ENCODE measurements at regions not wholly inside any gene's neighbourhood (a gene's known extent, or its start where the extent isn't known, plus 50 kb on each side); places are given as distances from the start of the nearest gene placed in this dataset.

DNA sequence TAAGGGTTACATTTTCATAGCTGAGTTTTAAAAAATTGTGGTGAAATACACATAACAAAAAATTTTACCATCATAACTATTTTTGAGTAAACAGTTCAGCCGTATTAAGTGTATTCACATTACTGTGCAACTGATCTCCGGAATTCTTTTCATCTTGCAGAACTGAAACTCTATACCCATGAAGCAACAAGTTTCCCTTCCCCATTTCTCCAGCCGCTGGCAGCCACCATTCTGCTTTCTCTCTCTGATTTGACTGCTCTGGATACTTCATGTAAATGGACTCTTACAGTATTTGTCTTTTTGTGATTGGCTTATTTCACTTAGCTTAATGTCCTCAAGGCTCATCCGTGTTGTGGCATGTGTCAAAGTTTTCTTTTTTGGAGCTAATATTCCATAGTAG lies 341.6 kb downstream of the QKI start:
- no peaks in the 10 kb centered on the region for H3K9me2 ChIP-seq (ENCODE audit: insufficient read depth, low read length)
- H2AFZ ChIP-seq (ENCODE audit: low read depth, low read length): no peak overlapping the region
- H4K20me1 ChIP-seq (ENCODE audit: insufficient read depth): no peaks in the 10 kb centered on the region
- H3K36me3 ChIP-seq (ENCODE audit: insufficient read depth, low read length): no peaks in the 10 kb centered on the region
- H3K4me2 ChIP-seq (ENCODE audit: low read length): no peak overlapping the region
- TF ChIP-seq RAD21 (conservative IDR thresholded peaks at IDR 0.05) (no peak), EZH2 (IDR thresholded peaks at IDR 0.05; ENCODE audit: borderline replicate concordance, insufficient read depth, low read length, poor library complexity, severe bottlenecking) (no peak), EP300 (conservative IDR thresholded peaks at IDR 0.05; ENCODE audit: poor library complexity, severe bottlenecking) (no peak), TAF1 (IDR thresholded peaks at IDR 0.05; ENCODE audit: low read depth) (no peak), POLR2AphosphoS5 (IDR thresholded peaks at IDR 0.05) (no peak), MXI1 (conservative IDR thresholded peaks at IDR 0.05; ENCODE audit: poor library complexity, severe bottlenecking) (no peak), SMC3 (conservative IDR thresholded peaks at IDR 0.05; ENCODE audit: poor library complexity) (no peak)
- TF ChIP-seq, protein P1, sequence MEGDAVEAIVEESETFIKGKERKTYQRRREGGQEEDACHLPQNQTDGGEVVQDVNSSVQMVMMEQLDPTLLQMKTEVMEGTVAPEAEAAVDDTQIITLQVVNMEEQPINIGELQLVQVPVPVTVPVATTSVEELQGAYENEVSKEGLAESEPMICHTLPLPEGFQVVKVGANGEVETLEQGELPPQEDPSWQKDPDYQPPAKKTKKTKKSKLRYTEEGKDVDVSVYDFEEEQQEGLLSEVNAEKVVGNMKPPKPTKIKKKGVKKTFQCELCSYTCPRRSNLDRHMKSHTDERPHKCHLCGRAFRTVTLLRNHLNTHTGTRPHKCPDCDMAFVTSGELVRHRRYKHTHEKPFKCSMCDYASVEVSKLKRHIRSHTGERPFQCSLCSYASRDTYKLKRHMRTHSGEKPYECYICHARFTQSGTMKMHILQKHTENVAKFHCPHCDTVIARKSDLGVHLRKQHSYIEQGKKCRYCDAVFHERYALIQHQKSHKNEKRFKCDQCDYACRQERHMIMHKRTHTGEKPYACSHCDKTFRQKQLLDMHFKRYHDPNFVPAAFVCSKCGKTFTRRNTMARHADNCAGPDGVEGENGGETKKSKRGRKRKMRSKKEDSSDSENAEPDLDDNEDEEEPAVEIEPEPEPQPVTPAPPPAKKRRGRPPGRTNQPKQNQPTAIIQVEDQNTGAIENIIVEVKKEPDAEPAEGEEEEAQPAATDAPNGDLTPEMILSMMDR (IDR thresholded peaks at IDR 0.05; ENCODE audit: poor library complexity, severe bottlenecking): no peak
- TF ChIP-seq, protein P2, sequence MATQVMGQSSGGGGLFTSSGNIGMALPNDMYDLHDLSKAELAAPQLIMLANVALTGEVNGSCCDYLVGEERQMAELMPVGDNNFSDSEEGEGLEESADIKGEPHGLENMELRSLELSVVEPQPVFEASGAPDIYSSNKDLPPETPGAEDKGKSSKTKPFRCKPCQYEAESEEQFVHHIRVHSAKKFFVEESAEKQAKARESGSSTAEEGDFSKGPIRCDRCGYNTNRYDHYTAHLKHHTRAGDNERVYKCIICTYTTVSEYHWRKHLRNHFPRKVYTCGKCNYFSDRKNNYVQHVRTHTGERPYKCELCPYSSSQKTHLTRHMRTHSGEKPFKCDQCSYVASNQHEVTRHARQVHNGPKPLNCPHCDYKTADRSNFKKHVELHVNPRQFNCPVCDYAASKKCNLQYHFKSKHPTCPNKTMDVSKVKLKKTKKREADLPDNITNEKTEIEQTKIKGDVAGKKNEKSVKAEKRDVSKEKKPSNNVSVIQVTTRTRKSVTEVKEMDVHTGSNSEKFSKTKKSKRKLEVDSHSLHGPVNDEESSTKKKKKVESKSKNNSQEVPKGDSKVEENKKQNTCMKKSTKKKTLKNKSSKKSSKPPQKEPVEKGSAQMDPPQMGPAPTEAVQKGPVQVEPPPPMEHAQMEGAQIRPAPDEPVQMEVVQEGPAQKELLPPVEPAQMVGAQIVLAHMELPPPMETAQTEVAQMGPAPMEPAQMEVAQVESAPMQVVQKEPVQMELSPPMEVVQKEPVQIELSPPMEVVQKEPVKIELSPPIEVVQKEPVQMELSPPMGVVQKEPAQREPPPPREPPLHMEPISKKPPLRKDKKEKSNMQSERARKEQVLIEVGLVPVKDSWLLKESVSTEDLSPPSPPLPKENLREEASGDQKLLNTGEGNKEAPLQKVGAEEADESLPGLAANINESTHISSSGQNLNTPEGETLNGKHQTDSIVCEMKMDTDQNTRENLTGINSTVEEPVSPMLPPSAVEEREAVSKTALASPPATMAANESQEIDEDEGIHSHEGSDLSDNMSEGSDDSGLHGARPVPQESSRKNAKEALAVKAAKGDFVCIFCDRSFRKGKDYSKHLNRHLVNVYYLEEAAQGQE (IDR thresholded peaks at IDR 0.05; ENCODE audit: borderline replicate concordance): no peak
- H3F3A ChIP-seq (ENCODE audit: insufficient read depth, low read length, poor library complexity, severe bottlenecking): no peaks in the 10 kb centered on the region
- no peaks in the 10 kb centered on the region for H3K9me3 ChIP-seq (ENCODE audit: low read length)
- no peak overlapping the region for H3K4me3 ChIP-seq (ENCODE audit: low read length)
- no peak overlapping the region for H3K27ac ChIP-seq (ENCODE audit: low read length)
- no peaks in the 10 kb centered on the region for H3K27me3 ChIP-seq (ENCODE audit: insufficient read depth, low read depth, low read length)
- no peak overlapping the region for H3K9ac ChIP-seq (ENCODE audit: low read length)
- H3K79me2 ChIP-seq (replicated peaks; ENCODE audit: insufficient read depth, low read length): no peaks in the 10 kb centered on the region

DNA sequence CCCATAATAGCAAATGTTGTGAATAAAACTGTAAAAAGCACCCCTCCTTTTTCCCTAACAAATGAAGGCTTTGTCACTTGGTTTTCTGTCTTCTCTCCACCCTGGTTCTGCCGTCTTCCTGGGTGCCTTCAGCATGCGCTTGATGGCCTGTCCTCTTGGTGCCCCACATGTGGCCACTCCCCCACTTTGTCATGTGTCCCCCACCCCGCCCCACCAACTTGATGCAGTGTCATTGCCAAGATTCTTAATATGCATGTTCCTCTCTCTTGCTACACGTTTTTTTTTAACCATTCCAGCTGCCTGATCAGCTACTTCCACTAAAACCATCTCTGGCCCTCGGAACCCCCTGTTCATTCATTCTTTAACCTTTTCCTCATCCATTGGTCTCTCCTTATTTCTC lies 340.3 kb downstream of the QKI start:
- H3K9me2 ChIP-seq (ENCODE audit: insufficient read depth, low read length): no peaks in the 10 kb centered on the region
- no peak for TF ChIP-seq TAF1 (IDR thresholded peaks at IDR 0.05; ENCODE audit: low read depth)
- no peak for TF ChIP-seq RAD21 (conservative IDR thresholded peaks at IDR 0.05)
- no peak overlapping the region for H3K27ac ChIP-seq (ENCODE audit: low read length)
- no peaks in the 10 kb centered on the region for H3K27me3 ChIP-seq (ENCODE audit: insufficient read depth, low read depth, low read length)
- no peaks in the 10 kb centered on the region for H4K20me1 ChIP-seq (ENCODE audit: insufficient read depth)
- no peaks in the 10 kb centered on the region for H3K79me2 ChIP-seq (replicated peaks; ENCODE audit: insufficient read depth, low read length)
- no peaks in the 10 kb centered on the region for H3K36me3 ChIP-seq (ENCODE audit: insufficient read depth, low read length)
- no peaks in the 10 kb centered on the region for H3K9me3 ChIP-seq (ENCODE audit: low read length)
- no peak overlapping the region for H3K4me2 ChIP-seq (ENCODE audit: low read length)
- H3F3A ChIP-seq (ENCODE audit: insufficient read depth, low read length, poor library complexity, severe bottlenecking): no peaks in the 10 kb centered on the region
- H3K4me3 ChIP-seq (ENCODE audit: low read length): no peak overlapping the region
- no peak overlapping the region for H2AFZ ChIP-seq (ENCODE audit: low read depth, low read length)
- H3K9ac ChIP-seq (ENCODE audit: low read length): no peak overlapping the region

DNA sequence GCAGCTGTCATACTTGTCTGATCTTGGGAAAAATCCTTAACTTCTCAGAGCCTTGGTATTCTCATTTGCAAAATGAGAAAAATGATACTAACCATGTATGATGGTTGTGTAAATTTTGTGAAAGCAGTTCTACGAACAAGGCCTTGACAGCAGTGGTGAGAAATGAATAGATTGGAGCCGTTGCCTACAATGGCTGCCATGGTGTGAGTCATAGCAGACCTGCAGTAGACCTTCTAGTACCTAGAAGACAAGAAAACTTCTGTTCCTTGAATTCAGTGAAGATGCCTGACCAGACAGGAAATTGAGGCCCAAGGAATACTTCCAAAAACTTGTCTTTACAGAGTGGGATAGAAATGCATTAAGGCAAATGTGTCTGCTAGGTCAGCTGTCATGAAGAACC lies 338.9 kb downstream of the QKI start:
- TF ChIP-seq, protein P1 (IDR thresholded peaks at IDR 0.05; ENCODE audit: poor library complexity, severe bottlenecking): no peak
- TF ChIP-seq SMC3 (conservative IDR thresholded peaks at IDR 0.05; ENCODE audit: poor library complexity) (no peak), MXI1 (conservative IDR thresholded peaks at IDR 0.05; ENCODE audit: poor library complexity, severe bottlenecking) (no peak), POLR2AphosphoS5 (IDR thresholded peaks at IDR 0.05) (no peak), EZH2 (IDR thresholded peaks at IDR 0.05; ENCODE audit: borderline replicate concordance, insufficient read depth, low read length, poor library complexity, severe bottlenecking) (no peak), TAF1 (IDR thresholded peaks at IDR 0.05; ENCODE audit: low read depth) (no peak), EP300 (conservative IDR thresholded peaks at IDR 0.05; ENCODE audit: poor library complexity, severe bottlenecking) (no peak), RAD21 (conservative IDR thresholded peaks at IDR 0.05) (no peak)
- TF ChIP-seq, protein P2 (IDR thresholded peaks at IDR 0.05; ENCODE audit: borderline replicate concordance): no peak
- H3K9me3 ChIP-seq (ENCODE audit: low read length): no peaks in the 10 kb centered on the region
- no peaks in the 10 kb centered on the region for H3K36me3 ChIP-seq (ENCODE audit: insufficient read depth, low read length)
- H4K20me1 ChIP-seq (ENCODE audit: insufficient read depth): no peaks in the 10 kb centered on the region
- no peak overlapping the region for H3K9ac ChIP-seq (ENCODE audit: low read length)
- H3K27me3 ChIP-seq (ENCODE audit: insufficient read depth, low read depth, low read length): no peaks in the 10 kb centered on the region
- no peak overlapping the region for H2AFZ ChIP-seq (ENCODE audit: low read depth, low read length)
- H3K4me2 ChIP-seq (ENCODE audit: low read length): no peak overlapping the region
- H3K4me3 ChIP-seq (ENCODE audit: low read length): no peak overlapping the region
- H3K27ac ChIP-seq (ENCODE audit: low read length): no peak overlapping the region
- no peaks in the 10 kb centered on the region for H3F3A ChIP-seq (ENCODE audit: insufficient read depth, low read length, poor library complexity, severe bottlenecking)
- H3K79me2 ChIP-seq (replicated peaks; ENCODE audit: insufficient read depth, low read length): no peaks in the 10 kb centered on the region
- H3K9me2 ChIP-seq (ENCODE audit: insufficient read depth, low read length): no peaks in the 10 kb centered on the region

Measured in neural cell (in vitro differentiated cells).